ENCODE measurements at regions not wholly inside any gene's neighbourhood (a gene's known extent, or its start where the extent isn't known, plus 50 kb on each side); places are given as distances from the start of the nearest gene placed in this dataset.

DNA sequence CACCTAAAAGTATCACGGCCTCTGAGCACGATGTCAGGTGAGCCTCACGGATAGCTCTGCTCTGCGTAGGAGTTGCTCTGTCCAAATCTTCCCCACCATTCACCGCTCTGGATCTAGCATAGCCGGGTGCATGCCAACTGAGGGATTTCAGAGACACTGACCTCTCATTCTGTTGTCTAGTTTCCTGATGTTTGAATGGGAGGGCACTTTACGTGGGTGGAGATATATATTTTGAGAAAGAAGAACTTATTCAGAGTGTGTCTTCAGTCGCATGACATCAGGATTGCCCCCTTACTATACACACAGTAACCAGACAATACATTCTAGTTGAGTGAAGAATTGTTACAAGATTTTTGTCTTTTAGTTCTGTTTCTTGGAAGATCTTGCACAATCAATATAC is 96.5 kb upstream of the CITED2 start:
- TF ChIP-seq CTCF (IDR thresholded peaks at IDR 0.05; ENCODE audit: low read depth, low read length) (no peak), MAX (IDR thresholded peaks at IDR 0.05; ENCODE audit: low read depth, low read length) (no peak)
